K562 (cell line): ENCODE measurements at regions not wholly inside any gene's neighbourhood (a gene's known extent, or its start where the extent isn't known, plus 50 kb on each side); places are given as distances from the start of the nearest gene placed in this dataset.

Experiments
- ATAC-seq: fragments of 200-7000 bp; cut with Tn5 transposase; 3 replicates; pipeline ENCODE4 v1.9.1; 2020; ENCODE audit warnings: moderate library complexity
- BruUV-seq: library from RNA; stranded (reverse); fragments of 400-500 nt; replicated peaks from 2 replicates; lab custom pipeline; 2021; lab: Mats Ljungman, UMichigan
- CTCF ChIA-PET: fragments of 300-600 bp; formaldehyde crosslinking; extraction: SDS; loops from one replicate; lab custom pipeline; 2021; ENCODE audit warnings: low intra/inter-chr PET ratio; lab: Yijun Ruan, JAX
- POLR2A ChIA-PET: fragments of 300-600, 350-650 bp; sonication (Branson Sonifier 250); formaldehyde crosslinking; extraction: SDS; loops from one replicate; lab custom pipeline; 2021; ENCODE audit warnings: antibody characterized with exemption, inconsistent platforms; lab: Yijun Ruan, JAX
- DNase-seq, 4 experiments: peaks; one replicate each; pipeline versions ENCODE4 v3.0.0 to v3.0.0-alpha.2; 2011 to 2018; ENCODE audit warnings: low spot score in 3 of 4, mixed read lengths in 3 of 4; ENCODE audit errors: extremely low read depth in 1 of 4
- FAIRE-seq: peaks from 2 replicates; lab custom pipeline; 2011; peaks lifted over from hg19 to GRCh38; lab: Jason Lieb, UNC
- H2AFZ ChIP-seq: 2 replicates; pipeline ENCODE4 v1.6.0; 2011; ENCODE audit warnings: low read depth, low read length, control low read depth, inconsistent platforms
- H3K27ac ChIP-seq: fragments of 200-600 bp; 3 replicates; pipeline ENCODE4 v1.8.0; 2011; ENCODE audit warnings: low read depth, mild to moderate bottlenecking, control low read depth, inconsistent platforms, low read length, moderate library complexity, mixed read lengths; ENCODE audit errors: extremely low read depth
- H3K27me3 ChIP-seq, 2 experiments: fragments of 300-600 bp in 1 of 2; 2 replicates in 1 of 2; 3 replicates in 1 of 2; pipeline versions ENCODE4 v1.6.0 to v1.8.0; 2011; ENCODE audit warnings: inconsistent platforms in 2 of 2, low read length in 2 of 2, mild to moderate bottlenecking in 1 of 2, mixed read lengths in 1 of 2, moderate library complexity in 1 of 2; ENCODE audit not compliant: control insufficient read depth in 2 of 2, insufficient read depth in 2 of 2
- H3K36me3 ChIP-seq: fragments of 300-600 bp; 3 replicates; pipeline ENCODE4 v1.8.0; 2011; ENCODE audit warnings: mild to moderate bottlenecking, low read length, inconsistent platforms; ENCODE audit not compliant: control insufficient read depth, insufficient read depth
- H3K4me1 ChIP-seq, 2 experiments: fragments of 200-600 bp in 1 of 2; replicated peaks in 1 of 2; 2 replicates in 1 of 2; 3 replicates in 1 of 2; pipeline versions ENCODE4 v1.5.1 to v1.8.0; 2011; ENCODE audit warnings: inconsistent platforms in 2 of 2, low read length in 2 of 2, mild to moderate bottlenecking in 1 of 2, mixed read lengths in 1 of 2, moderate library complexity in 1 of 2; ENCODE audit not compliant: control insufficient read depth in 2 of 2, insufficient read depth in 2 of 2
- H3K4me2 ChIP-seq: 2 replicates; pipeline ENCODE4 v1.6.1; 2011; ENCODE audit warnings: low read length, control low read depth, inconsistent platforms, mixed read lengths; ENCODE audit not compliant: insufficient read depth
- H3K4me3 ChIP-seq: fragments of 200-600 bp; sonication (generic), shearing (Covaris generic); 2 replicates; pipeline ENCODE4 v1.5.1; 2016; ENCODE audit warnings: control low read depth, inconsistent platforms
- H3K79me2 ChIP-seq: fragments of 200-600 bp; 3 replicates; pipeline ENCODE4 v1.8.0; 2011; ENCODE audit warnings: low read length, inconsistent platforms; ENCODE audit not compliant: control insufficient read depth, insufficient read depth
- H3K9ac ChIP-seq, 2 experiments: 2 replicates each; pipeline versions ENCODE4 v1.6.0 to v1.6.1; 2011; ENCODE audit warnings: low read depth in 2 of 2, low read length in 2 of 2, control low read depth in 1 of 2, inconsistent platforms in 1 of 2, mild to moderate bottlenecking in 1 of 2, mixed read lengths in 1 of 2; ENCODE audit not compliant: insufficient read depth in 1 of 2
- H3K9me1 ChIP-seq: one replicate; pipeline ENCODE4 v1.6.0; 2011; ENCODE audit warnings: inconsistent platforms, mild to moderate bottlenecking, low read length, moderate library complexity; ENCODE audit not compliant: control insufficient read depth, insufficient read depth
- H3K9me3 ChIP-seq: replicated peaks from 2 replicates; pipeline ENCODE4 v1.5.1; 2011; ENCODE audit warnings: low read depth, low read length, inconsistent platforms; ENCODE audit not compliant: control insufficient read depth, insufficient read depth
- H4K20me1 ChIP-seq: replicated peaks from 2 replicates; pipeline ENCODE4 v1.6.1; 2011; ENCODE audit warnings: low read length, inconsistent platforms, mixed read lengths; ENCODE audit not compliant: control insufficient read depth, insufficient read depth
- EP400 ChIP-seq: fragments of 450-650 bp; IDR thresholded peaks from 2 replicates; pipeline ENCODE4 v1.6.1; 2017; ENCODE audit warnings: antibody characterized with exemption, mild to moderate bottlenecking, moderate library complexity
- HDAC3 ChIP-seq: fragments of 450-650 bp; IDR thresholded peaks from 2 replicates; pipeline ENCODE4 v1.6.1; 2018; ENCODE audit warnings: borderline replicate concordance, mild to moderate bottlenecking, moderate library complexity; ENCODE audit not compliant: partially characterized antibody
- HMG20B ChIP-seq: fragments of 250-450 bp; sonication (Bioruptor Pico); IDR thresholded peaks from 2 replicates; pipeline ENCODE4 v1.5.0; 2021; ENCODE audit warnings: mild to moderate bottlenecking
- PCBP1 ChIP-seq: fragments of 200-400 bp; formaldehyde crosslinking; IDR thresholded peaks from 2 replicates; pipeline ENCODE4 v1.6.1; 2018; ENCODE audit warnings: mild to moderate bottlenecking, low read depth, low read length; ENCODE audit not compliant: poor library complexity, severe bottlenecking
- PHB2 ChIP-seq: fragments of 450-650 bp; IDR thresholded peaks from 2 replicates; pipeline ENCODE4 v1.6.1; 2017; ENCODE audit warnings: low read depth
- RBM14 ChIP-seq: fragments of 200-400 bp; formaldehyde crosslinking; IDR thresholded peaks from 2 replicates; pipeline ENCODE4 v1.6.1; 2018; ENCODE audit warnings: low read depth, mild to moderate bottlenecking, low read length, moderate library complexity, borderline replicate concordance; ENCODE audit not compliant: insufficient read depth
- ZNF3 ChIP-seq: fragments of 250-450 bp; sonication (Bioruptor Pico); IDR thresholded peaks from 2 replicates; pipeline ENCODE4 v1.5.0; 2021; ENCODE audit warnings: mild to moderate bottlenecking, moderate library complexity
- ZNF589 ChIP-seq: fragments of 200-800 bp; sonication (Bioruptor generic); IDR thresholded peaks from 2 replicates; pipeline ENCODE4 v1.6.1; 2016; ENCODE audit warnings: low read depth, missing genetic modification characterization, missing compliant biosample characterization
- WGBS: fragments of 100-300 bp; shearing (Covaris generic); methylation state at CpG from one replicate; pipeline ENCODE4 v1.1.6; 2016; ENCODE audit warnings: low coverage, mixed read lengths; ENCODE audit not compliant: insufficient coverage; ENCODE audit errors: missing lambda C conversion rate; 5-methylcytosine and 5-hydroxymethylcytosine counted together
- in situ Hi-C: fragments of 300-500 bp; cut with MboI; formaldehyde crosslinking; loops from 4 replicates; pipeline ENCODE4 v1.15.0; 2018; ENCODE audit warnings: inconsistent platforms, mixed read lengths
- intact Hi-C: fragments of 100-400 bp; cut with micrococcal nuclease; formaldehyde crosslinking; loops from 2 replicates; pipeline ENCODE4 v1.14.2; 2022
- TF ChIP-seq, protein P1 (sequence below): fragments of 250-450 bp; sonication (Bioruptor Pico); IDR thresholded peaks from 2 replicates; pipeline ENCODE4 v1.8.0; 2022; ENCODE audit warnings: moderate library complexity, mild to moderate bottlenecking, inconsistent platforms
- TF ChIP-seq, protein P2 (sequence below): fragments of 450-650 bp; IDR thresholded peaks from 2 replicates; pipeline ENCODE4 v1.7.1; 2018; ENCODE audit warnings: mild to moderate bottlenecking, low read depth; ENCODE audit not compliant: partially characterized antibody

DNA sequence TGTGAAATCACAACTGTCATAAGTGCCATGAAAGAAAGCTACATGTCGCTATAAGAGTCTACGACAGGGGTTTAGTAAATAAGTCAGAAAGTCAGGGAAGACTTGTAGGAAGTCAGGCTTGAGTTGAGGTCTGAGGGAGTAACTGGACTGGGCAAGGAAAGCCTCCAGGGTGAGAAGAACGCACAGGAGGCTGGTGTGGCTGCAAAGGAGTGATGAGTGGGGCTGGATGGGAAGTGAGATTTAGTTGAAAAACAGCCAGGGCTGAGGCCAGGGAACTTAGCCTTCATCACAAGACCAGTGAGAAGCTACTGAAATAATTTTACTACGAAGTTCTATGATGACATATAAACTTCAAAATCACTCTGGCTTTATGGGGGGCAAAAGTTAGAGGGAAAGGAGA is 763.7 kb upstream of the PHF14 start:
- ChIA-PET POLR2A (no interaction called here), CTCF (no interaction called here)
- intact Hi-C loops (no loop called here), in situ Hi-C loops (no loop called here)
- no peak for DNase-seq
- H3K27me3 ChIP-seq, result no peaks in the 10 kb centered on the region
- no peaks in the 10 kb centered on the region for H4K20me1 ChIP-seq
- WGBS, result 1% methylated on average over 4 of the region's 4 CpGs
- H3K79me2 ChIP-seq, result no peaks in the 10 kb centered on the region
- no peak overlapping the region for H2AFZ ChIP-seq
- ATAC-seq, result no peak
- no peak overlapping the region for H3K4me3 ChIP-seq
- BruUV-seq, result no TSS peak
- no peaks in the 10 kb centered on the region for H3K4me1 ChIP-seq
- H3K9me3 ChIP-seq, result no peaks in the 10 kb centered on the region
- no peak overlapping the region for H3K27ac ChIP-seq
- no peak overlapping the region for H3K9ac ChIP-seq
- H3K9me1 ChIP-seq, result no peaks in the 10 kb centered on the region
- TF ChIP-seq PHB2, result no peak
- TF ChIP-seq PCBP1, result no peak
- TF ChIP-seq ZNF589, result no peak
- TF ChIP-seq RBM14, result no peak
- no peak for TF ChIP-seq HDAC3
- TF ChIP-seq HMG20B (CRISPR knock-in tag), result no peak
- no peak for TF ChIP-seq ZNF3 (CRISPR knock-in tag)
- TF ChIP-seq, protein P1, sequence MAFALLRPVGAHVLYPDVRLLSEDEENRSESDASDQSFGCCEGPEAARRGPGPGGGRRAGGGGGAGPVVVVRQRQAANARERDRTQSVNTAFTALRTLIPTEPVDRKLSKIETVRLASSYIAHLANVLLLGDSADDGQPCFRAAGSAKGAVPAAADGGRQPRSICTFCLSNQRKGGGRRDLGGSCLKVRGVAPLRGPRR (CRISPR knock-in tag), result no peak
- TF ChIP-seq, protein P2, sequence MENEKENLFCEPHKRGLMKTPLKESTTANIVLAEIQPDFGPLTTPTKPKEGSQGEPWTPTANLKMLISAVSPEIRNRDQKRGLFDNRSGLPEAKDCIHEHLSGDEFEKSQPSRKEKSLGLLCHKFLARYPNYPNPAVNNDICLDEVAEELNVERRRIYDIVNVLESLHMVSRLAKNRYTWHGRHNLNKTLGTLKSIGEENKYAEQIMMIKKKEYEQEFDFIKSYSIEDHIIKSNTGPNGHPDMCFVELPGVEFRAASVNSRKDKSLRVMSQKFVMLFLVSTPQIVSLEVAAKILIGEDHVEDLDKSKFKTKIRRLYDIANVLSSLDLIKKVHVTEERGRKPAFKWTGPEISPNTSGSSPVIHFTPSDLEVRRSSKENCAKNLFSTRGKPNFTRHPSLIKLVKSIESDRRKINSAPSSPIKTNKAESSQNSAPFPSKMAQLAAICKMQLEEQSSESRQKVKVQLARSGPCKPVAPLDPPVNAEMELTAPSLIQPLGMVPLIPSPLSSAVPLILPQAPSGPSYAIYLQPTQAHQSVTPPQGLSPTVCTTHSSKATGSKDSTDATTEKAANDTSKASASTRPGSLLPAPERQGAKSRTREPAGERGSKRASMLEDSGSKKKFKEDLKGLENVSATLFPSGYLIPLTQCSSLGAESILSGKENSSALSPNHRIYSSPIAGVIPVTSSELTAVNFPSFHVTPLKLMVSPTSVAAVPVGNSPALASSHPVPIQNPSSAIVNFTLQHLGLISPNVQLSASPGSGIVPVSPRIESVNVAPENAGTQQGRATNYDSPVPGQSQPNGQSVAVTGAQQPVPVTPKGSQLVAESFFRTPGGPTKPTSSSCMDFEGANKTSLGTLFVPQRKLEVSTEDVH, result no peak
- TF ChIP-seq EP400, result no peak
- TF ChIP-seq, all 486 proteins: peak for 0
- Histone ChIP-seq H3K36me3 (no peaks in the 10 kb centered on the region), H3K4me2 (no peak overlapping the region)
- FAIRE-seq, result no peak
